NB4 (cell line): ENCODE measurements at regions not wholly inside any gene's neighbourhood (a gene's known extent, or its start where the extent isn't known, plus 50 kb on each side); places are given as distances from the start of the nearest gene placed in this dataset.

Experiments used
- MYC ChIP-seq: IDR thresholded peaks from 2 replicates; pipeline ENCODE4 v1.6.1; 2011; ENCODE audit warnings: low read depth, low read length
- POLR2A ChIP-seq: IDR thresholded peaks from 2 replicates; pipeline ENCODE4 v1.6.1; 2011; ENCODE audit warnings: mild to moderate bottlenecking; ENCODE audit not compliant: insufficient read length; ENCODE audit errors: extremely low read depth
- TF ChIP-seq, protein P1 (sequence below): IDR thresholded peaks from one replicate; pipeline ENCODE4 v1.5.1; 2012; ENCODE audit warnings: low read depth, low read length
- TF ChIP-seq, protein P2 (sequence below): IDR thresholded peaks from 2 replicates; pipeline ENCODE4 v1.6.1; 2011; ENCODE audit warnings: low read depth, low read length

DNA sequence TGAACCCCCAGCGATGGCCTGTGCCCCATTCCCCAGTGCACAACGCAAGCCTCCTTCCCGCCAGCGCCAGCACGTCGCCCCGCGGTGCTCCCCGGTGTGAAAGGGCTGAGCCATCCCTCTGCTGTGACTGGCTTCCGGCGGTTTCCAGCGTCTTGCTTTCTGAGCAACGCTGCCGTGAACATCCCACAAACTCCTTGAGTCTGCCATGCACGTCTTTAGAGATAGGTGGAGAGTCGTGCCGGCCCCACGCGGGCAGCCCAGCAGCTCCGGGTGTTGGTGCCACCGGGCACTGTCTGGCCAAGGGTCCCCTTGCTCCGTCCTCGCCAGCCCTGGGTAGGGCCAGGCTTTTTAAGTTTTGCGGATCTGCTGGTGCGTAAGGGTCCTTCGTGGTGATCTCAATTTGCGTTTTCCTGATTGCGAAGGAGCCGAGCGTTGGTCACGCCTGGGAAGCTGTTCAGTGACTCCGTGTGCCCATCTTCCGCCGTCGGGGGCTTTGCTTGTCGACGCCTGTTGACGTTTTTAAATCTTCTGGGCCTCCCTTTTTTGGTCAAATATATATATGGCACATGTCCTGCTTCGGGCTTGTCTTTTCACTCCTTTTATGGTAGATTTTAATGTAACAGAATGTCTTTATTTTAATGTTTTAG lies 70.6 kb downstream of the FOXL3 start:
- TF ChIP-seq POLR2A (no peak), MYC (no peak)
- TF ChIP-seq, protein P1, sequence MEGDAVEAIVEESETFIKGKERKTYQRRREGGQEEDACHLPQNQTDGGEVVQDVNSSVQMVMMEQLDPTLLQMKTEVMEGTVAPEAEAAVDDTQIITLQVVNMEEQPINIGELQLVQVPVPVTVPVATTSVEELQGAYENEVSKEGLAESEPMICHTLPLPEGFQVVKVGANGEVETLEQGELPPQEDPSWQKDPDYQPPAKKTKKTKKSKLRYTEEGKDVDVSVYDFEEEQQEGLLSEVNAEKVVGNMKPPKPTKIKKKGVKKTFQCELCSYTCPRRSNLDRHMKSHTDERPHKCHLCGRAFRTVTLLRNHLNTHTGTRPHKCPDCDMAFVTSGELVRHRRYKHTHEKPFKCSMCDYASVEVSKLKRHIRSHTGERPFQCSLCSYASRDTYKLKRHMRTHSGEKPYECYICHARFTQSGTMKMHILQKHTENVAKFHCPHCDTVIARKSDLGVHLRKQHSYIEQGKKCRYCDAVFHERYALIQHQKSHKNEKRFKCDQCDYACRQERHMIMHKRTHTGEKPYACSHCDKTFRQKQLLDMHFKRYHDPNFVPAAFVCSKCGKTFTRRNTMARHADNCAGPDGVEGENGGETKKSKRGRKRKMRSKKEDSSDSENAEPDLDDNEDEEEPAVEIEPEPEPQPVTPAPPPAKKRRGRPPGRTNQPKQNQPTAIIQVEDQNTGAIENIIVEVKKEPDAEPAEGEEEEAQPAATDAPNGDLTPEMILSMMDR, result no peak
- TF ChIP-seq, protein P2, sequence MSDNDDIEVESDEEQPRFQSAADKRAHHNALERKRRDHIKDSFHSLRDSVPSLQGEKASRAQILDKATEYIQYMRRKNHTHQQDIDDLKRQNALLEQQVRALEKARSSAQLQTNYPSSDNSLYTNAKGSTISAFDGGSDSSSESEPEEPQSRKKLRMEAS, result no peak
